ENCODE measurements at regions not wholly inside any gene's neighbourhood (a gene's known extent, or its start where the extent isn't known, plus 50 kb on each side); places are given as distances from the start of the nearest gene placed in this dataset.

- H3K4me3 ChIP-seq (ENCODE audit: control insufficient read depth, low read depth, low read length), result no peak overlapping the region
- no peak for TF ChIP-seq CTCF (conservative IDR thresholded peaks at IDR 0.05; ENCODE audit: control insufficient read depth, insufficient read depth, low read depth, low read length)
- no peak for DNase-seq (ENCODE audit: low read depth)
Observed at GRCh38 chr5:17796757-17797396, 162.6 kb downstream of the TAF11L14 start.

GRCh38 chr5:17799521-17799920, 165.3 kb downstream of the TAF11L14 start:
- no peak for DNase-seq (ENCODE audit: low read depth)
- no peak overlapping the region for H3K4me3 ChIP-seq (ENCODE audit: control insufficient read depth, low read depth, low read length)
- TF ChIP-seq CTCF (conservative IDR thresholded peaks at IDR 0.05; ENCODE audit: control insufficient read depth, insufficient read depth, low read depth, low read length), result no peak

- no peak overlapping the region for H3K4me3 ChIP-seq (ENCODE audit: control insufficient read depth, low read depth, low read length)
- no peak for TF ChIP-seq CTCF (conservative IDR thresholded peaks at IDR 0.05; ENCODE audit: control insufficient read depth, insufficient read depth, low read depth, low read length)
- DNase-seq (ENCODE audit: low read depth), result no peak
Observed at GRCh38 chr5:17801595-17801994, 167.3 kb downstream of the TAF11L14 start.

GRCh38 chr5:17802256-17802655, 168.0 kb downstream of the TAF11L14 start:
- no peak for TF ChIP-seq CTCF (conservative IDR thresholded peaks at IDR 0.05; ENCODE audit: control insufficient read depth, insufficient read depth, low read depth, low read length)
- DNase-seq (ENCODE audit: low read depth), result no peak
- no peak overlapping the region for H3K4me3 ChIP-seq (ENCODE audit: control insufficient read depth, low read depth, low read length)

- no peak for DNase-seq (ENCODE audit: low read depth)
- H3K4me3 ChIP-seq (ENCODE audit: control insufficient read depth, low read depth, low read length), result no peak overlapping the region
- TF ChIP-seq CTCF (conservative IDR thresholded peaks at IDR 0.05; ENCODE audit: control insufficient read depth, insufficient read depth, low read depth, low read length), result no peak
Observed at GRCh38 chr5:17803971-17804370, 169.7 kb downstream of the TAF11L14 start.

- no peak overlapping the region for H3K4me3 ChIP-seq (ENCODE audit: control insufficient read depth, low read depth, low read length)
- DNase-seq (ENCODE audit: low read depth), result no peak
- no peak for TF ChIP-seq CTCF (conservative IDR thresholded peaks at IDR 0.05; ENCODE audit: control insufficient read depth, insufficient read depth, low read depth, low read length)
Observed at GRCh38 chr5:17805227-17805825, 171.1 kb downstream of the TAF11L14 start.
